ENCODE measurements at regions not wholly inside any gene's neighbourhood (a gene's known extent, or its start where the extent isn't known, plus 50 kb on each side); places are given as distances from the start of the nearest gene placed in this dataset.
A peak's percentile ranks its signal among the peaks of the same experiment; 100 is the strongest.

GRCh38 chr1:163807331-163808049 is 485.7 kb downstream of the NUF2 start:
- DNase-seq (ENCODE audit: low read depth, low spot score): no peak

GRCh38 chr1:163813251-163813650 is 491.5 kb downstream of the NUF2 start:
- no peak for DNase-seq (ENCODE audit: low read depth, low spot score)

GRCh38 chr1:163820226-163820625 is 498.5 kb downstream of the NUF2 start:
- no peak for DNase-seq (ENCODE audit: low read depth, low spot score)

GRCh38 chr1:163820766-163821165 is 499.0 kb downstream of the NUF2 start:
- DNase-seq (ENCODE audit: low read depth, low spot score): no peak

- DNase-seq (ENCODE audit: low read depth, low spot score): no peak
Observed at GRCh38 chr1:163821679-163822078, 499.9 kb downstream of the NUF2 start.

GRCh38 chr1:163823017-163823416 is 501.3 kb downstream of the NUF2 start:
- no peak for DNase-seq (ENCODE audit: low read depth, low spot score)

GRCh38 chr1:163824006-163824405 is 502.3 kb downstream of the NUF2 start:
- peak; percentile 10 for DNase-seq (ENCODE audit: low read depth, low spot score)

GRCh38 chr1:163824490-163824889 is 502.7 kb downstream of the NUF2 start:
- DNase-seq (ENCODE audit: low read depth, low spot score): no peak

- DNase-seq (ENCODE audit: low read depth, low spot score): no peak
Observed at GRCh38 chr1:163826500-163826899, 504.7 kb downstream of the NUF2 start.

GRCh38 chr1:163834778-163835177 is 513.0 kb downstream of the NUF2 start:
- no peak for DNase-seq (ENCODE audit: low read depth, low spot score)

GRCh38 chr1:163836481-163836880 is 514.7 kb downstream of the NUF2 start:
- no peak for DNase-seq (ENCODE audit: low read depth, low spot score)

- no peak for DNase-seq (ENCODE audit: low read depth, low spot score)
Observed at GRCh38 chr1:163837206-163837605, 515.5 kb downstream of the NUF2 start.

GRCh38 chr1:163842571-163842970 is 520.8 kb downstream of the NUF2 start:
- DNase-seq (ENCODE audit: low read depth, low spot score): no peak

- DNase-seq (ENCODE audit: low read depth, low spot score): no peak
Observed at GRCh38 chr1:163844459-163844858, 522.7 kb downstream of the NUF2 start.

GRCh38 chr1:163845279-163845678 is 523.5 kb downstream of the NUF2 start:
- no peak for DNase-seq (ENCODE audit: low read depth, low spot score)

- DNase-seq (ENCODE audit: low read depth, low spot score): no peak
Observed at GRCh38 chr1:163863731-163864130, 542.0 kb downstream of the NUF2 start.

GRCh38 chr1:163864207-163864606 is 542.5 kb downstream of the NUF2 start:
- no peak for DNase-seq (ENCODE audit: low read depth, low spot score)

- DNase-seq (ENCODE audit: low read depth, low spot score): no peak
Observed at GRCh38 chr1:163866564-163866963, 544.8 kb downstream of the NUF2 start.

- no peak for DNase-seq (ENCODE audit: low read depth, low spot score)
Observed at GRCh38 chr1:163870666-163871065, 548.9 kb downstream of the NUF2 start.

- DNase-seq (ENCODE audit: low read depth, low spot score): no peak
Observed at GRCh38 chr1:163872067-163872466, 550.3 kb downstream of the NUF2 start.

- DNase-seq (ENCODE audit: low read depth, low spot score): no peak
Observed at GRCh38 chr1:163874070-163874469, 552.3 kb downstream of the NUF2 start.

- DNase-seq (ENCODE audit: low read depth, low spot score): no peak
Observed at GRCh38 chr1:163875200-163875926, 553.6 kb downstream of the NUF2 start.

GRCh38 chr1:163875927-163876320 is 554.2 kb downstream of the NUF2 start:
- no peak for DNase-seq (ENCODE audit: low read depth, low spot score)

All from smooth muscle cell of the brain vasculature (primary cell).